ES-I3 (cell line): ENCODE measurements at regions not wholly inside any gene's neighbourhood (a gene's known extent, or its start where the extent isn't known, plus 50 kb on each side); places are given as distances from the start of the nearest gene placed in this dataset.

Experiments
- H3K36me3 ChIP-seq: 2 replicates; pipeline ENCODE4 v1.6.1; 2013; ENCODE audit warnings: mild to moderate bottlenecking, low read length, control low read depth, moderate library complexity; ENCODE audit not compliant: insufficient read depth
- H3K4me1 ChIP-seq: 2 replicates; pipeline ENCODE4 v1.6.1; 2013; ENCODE audit warnings: mild to moderate bottlenecking, control low read depth, low read length; ENCODE audit not compliant: insufficient read depth
- H3K9ac ChIP-seq: 2 replicates; pipeline ENCODE4 v1.6.1; 2013; ENCODE audit warnings: low read depth, mild to moderate bottlenecking, low read length, moderate library complexity
- H3K9me3 ChIP-seq: 2 replicates; pipeline ENCODE4 v1.6.1; 2013; ENCODE audit warnings: mild to moderate bottlenecking, low read length, moderate library complexity; ENCODE audit not compliant: control insufficient read depth, insufficient read depth

DNA sequence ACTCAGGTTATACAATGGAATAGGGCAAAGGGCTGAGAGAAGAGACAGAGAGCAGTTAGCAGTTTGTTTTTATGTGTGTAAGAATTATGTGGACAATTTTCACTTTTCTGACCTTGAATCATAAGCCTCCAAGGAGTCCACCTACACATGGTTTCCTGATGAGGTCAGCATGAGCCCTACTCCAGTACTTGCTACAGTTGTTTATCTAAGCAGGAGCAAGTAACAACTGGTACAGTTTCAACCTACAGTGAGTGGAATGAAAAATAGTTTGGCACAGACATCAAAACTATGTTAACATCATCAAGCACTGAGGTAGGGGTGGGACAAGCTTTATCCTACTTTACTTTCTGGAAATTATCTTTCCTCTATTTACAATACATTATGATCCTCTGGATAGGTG, 426.7 kb upstream of the ID4 start:
- no peaks in the 10 kb centered on the region for H3K4me1 ChIP-seq
- no peak overlapping the region for H3K9ac ChIP-seq
- H3K36me3 ChIP-seq = no peaks in the 10 kb centered on the region
- peaks cover 7% of the 10 kb centered on the region for H3K9me3 ChIP-seq

DNA sequence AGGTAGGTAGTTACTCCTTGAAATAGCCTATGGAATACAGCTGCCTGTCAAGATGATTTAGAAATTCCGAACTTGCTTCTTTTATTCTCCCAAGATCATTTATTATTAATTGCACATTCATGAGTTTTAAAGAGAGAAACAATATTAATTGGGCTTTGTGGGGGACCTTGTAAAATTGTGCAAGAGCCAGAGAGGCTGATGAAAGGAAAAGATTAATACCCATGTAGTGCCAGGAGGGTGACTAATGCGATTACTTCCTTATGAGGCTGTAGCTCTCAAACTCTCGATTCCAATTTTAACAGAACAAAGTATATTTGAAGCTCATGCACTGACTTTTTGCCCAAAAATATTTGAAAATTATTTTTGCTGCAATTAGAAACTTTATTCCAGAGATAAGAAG, 423.8 kb upstream of the ID4 start:
- Histone ChIP-seq H3K36me3 (no peaks in the 10 kb centered on the region), H3K9ac (no peak overlapping the region), H3K4me1 (no peaks in the 10 kb centered on the region), H3K9me3 (peaks cover 7% of the 10 kb centered on the region)

DNA sequence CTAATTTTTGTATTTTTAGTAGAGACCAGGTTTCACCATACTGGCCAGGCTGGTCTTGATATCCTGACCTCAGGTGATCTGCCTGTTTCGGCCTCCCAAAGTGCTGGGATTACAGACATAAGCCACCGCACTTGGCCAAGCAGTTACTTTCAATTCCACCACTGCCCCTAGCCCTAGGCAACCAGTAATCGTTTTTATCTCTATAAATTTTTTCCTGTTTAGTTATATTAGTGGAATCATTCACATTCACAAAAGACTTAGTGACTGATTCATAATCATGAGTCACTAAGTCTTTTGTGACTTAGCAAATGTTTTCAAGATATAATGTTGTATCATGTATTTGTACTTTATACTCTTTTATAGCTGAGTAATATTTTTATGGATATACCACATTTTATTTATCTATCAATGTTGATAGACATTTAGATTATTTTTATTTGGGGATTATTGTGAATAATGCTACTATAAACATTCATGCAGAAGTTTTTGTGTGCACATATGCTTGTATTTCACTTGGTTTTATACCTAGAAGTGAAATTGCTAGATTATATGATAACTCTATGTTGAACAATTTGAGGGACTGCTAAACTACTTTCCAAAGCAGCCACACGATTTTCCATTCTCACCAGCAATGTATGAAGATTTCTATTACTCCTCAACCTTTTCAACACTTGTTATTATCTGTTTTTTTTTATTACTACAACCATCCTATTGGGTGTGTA, 421.4 kb upstream of the ID4 start:
- H3K9ac ChIP-seq = no peak overlapping the region
- peaks cover 7% of the 10 kb centered on the region for H3K9me3 ChIP-seq
- H3K4me1 ChIP-seq = no peaks in the 10 kb centered on the region
- H3K36me3 ChIP-seq = no peaks in the 10 kb centered on the region

DNA sequence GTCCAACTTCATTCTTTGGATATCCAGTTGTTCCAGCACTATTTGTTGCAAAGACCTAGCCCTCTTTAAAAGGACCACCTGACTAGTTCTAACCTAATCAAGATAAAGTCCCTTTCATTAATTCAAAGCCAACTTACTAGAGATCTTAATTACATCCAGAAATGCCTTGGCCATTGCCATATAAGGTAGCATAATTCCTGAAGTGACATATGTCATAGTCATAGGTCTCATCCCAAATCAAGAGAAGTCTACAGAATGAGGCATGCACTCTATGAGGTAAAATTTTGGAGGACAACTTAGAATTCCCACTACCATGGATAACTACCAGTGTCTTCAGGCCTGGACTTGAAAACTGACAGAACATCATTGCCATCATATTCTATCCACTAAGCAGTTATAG, 420.4 kb upstream of the ID4 start:
- Histone ChIP-seq H3K9me3 (peaks cover 7% of the 10 kb centered on the region), H3K9ac (no peak overlapping the region), H3K4me1 (no peaks in the 10 kb centered on the region), H3K36me3 (no peaks in the 10 kb centered on the region)

DNA sequence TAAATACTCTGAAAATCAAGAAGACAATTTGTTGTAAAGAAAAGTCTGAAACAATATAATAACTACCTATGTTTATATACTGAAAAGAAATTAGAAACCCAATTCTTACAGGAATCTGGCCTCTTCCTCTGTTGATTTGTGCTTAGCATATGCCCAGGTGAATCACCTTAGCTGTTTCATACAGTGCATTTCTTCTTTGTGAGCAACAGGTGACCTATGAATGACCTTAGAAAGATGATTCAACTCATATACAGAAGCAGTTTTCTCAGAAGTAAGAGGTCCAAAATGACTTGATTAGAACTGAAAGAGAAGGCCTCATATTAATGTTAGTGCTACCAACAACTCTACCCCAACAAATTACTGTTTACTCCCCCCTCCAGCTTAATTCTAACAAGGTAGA, 419.5 kb upstream of the ID4 start:
- Histone ChIP-seq H3K36me3 (no peaks in the 10 kb centered on the region), H3K9me3 (peaks cover 4% of the 10 kb centered on the region), H3K4me1 (no peaks in the 10 kb centered on the region), H3K9ac (no peak overlapping the region)

DNA sequence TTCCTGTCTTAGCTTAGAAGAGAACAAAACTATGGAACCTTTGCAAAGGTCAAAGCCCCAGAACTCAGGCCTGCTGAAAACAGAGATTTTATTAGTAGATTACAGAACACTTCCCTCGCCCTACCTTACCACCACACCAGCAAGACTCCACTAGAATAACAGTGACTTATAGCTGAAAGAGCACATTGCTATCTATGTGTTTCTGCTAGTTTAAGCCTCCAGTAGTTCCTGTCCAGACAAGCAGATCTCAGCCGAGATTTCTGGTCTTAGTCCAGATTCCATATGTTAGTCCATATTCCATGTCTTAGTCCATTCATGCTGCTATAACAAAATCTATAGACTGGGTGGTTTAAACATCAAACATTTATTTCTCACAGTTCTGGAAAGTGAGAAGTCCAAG, 412.3 kb upstream of the ID4 start:
- Histone ChIP-seq H3K4me1 (no peaks in the 10 kb centered on the region), H3K9me3 (peaks cover 4% of the 10 kb centered on the region; the same call in 1 of the 2 replicates), H3K9ac (no peak overlapping the region), H3K36me3 (no peaks in the 10 kb centered on the region)

DNA sequence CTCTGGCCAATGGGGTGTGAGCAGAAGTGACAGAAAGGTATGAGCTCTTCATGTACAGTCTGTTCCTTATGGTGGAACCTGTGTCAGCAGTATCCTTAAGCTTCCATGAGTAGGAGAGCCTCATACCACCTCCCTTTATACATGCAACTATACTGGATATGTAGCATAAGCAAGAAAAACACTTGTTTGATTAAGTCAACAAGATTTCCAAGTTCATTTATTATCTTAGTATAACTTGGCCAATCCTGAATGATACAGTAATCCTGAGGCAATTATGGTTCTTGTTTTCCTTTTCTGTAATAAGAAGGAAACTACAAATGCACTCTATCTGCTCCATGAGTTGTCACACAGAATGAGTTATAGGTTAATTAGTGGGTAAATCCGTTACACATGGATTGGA, 409.6 kb upstream of the ID4 start:
- peaks cover 4% of the 10 kb centered on the region; the same call in 1 of the 2 replicates for H3K9me3 ChIP-seq
- no peaks in the 10 kb centered on the region for H3K36me3 ChIP-seq
- no peak overlapping the region for H3K9ac ChIP-seq
- H3K4me1 ChIP-seq = no peaks in the 10 kb centered on the region

DNA sequence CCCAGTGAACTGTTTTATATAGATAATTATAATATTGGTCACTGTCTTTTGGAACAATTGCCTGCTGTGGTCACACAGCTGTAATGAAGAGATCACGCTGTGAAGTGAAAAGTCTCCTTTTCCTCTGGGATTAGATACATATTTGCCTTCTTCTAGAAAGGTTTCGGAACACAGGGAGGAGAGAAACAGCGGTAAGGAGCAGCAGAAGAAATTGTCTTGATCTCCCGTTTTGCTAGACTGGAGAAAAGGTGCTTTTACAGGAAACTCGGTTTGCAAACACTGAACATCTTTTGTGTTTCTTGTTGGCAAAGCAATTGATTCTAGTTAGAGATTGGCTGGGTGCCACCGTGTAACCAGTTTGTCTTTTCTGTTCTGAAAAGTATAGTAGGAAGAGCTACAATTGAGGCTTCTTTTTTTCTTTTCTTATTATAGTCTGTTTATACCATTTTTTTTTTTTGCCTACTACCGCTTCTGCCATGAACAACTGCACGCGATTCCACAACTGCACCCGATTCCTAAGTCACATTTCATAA, 404.1 kb upstream of the ID4 start:
- Histone ChIP-seq H3K36me3 (no peaks in the 10 kb centered on the region), H3K9me3 (peaks cover 2% of the 10 kb centered on the region; the same call in 1 of the 2 replicates), H3K9ac (no peak overlapping the region), H3K4me1 (0 out of 2 replicates have a peak, but pooled peaks cover 4% of the 10 kb centered on the region)

DNA sequence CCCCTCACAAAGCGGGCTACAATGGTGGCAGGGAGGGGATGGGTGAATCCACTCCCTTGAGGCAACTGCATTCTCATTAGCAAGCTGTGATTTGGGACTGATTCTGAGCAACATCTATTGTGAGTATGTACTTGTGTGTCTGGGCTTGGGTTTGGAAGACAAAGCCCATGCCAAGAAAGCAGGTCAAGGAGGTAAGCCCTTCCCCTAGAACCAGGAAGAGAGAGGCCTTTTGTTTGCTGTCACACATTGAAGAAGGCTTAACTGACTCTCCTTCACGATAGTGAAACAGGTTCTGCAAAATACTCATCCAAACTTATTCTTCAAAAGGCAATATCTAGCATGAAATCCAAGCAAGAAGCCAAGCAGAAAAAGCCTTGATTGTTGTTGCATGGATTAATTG, 403.1 kb upstream of the ID4 start:
- no peaks in the 10 kb centered on the region for H3K9me3 ChIP-seq
- H3K4me1 ChIP-seq = 0 out of 2 replicates have a peak, but pooled peaks cover 4% of the 10 kb centered on the region
- no peaks in the 10 kb centered on the region for H3K36me3 ChIP-seq
- H3K9ac ChIP-seq = no peak overlapping the region

DNA sequence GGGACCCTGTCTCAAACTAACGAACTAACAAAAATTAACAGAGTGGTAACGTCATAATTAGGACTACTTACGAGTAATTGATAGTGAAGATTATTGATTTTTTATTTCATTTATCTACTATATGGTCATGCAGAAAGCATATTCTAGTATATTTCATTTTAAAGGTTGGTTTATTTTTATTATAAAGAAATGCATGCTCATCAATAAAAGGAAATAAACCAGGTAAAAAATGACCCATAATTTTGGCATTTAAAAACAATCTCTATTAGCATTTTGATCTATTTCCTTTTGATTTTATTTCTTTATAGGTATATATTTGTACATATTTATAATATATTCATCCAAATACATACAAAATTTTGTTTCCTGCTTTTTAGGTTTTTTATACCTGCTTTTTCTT, 401.4 kb upstream of the ID4 start:
- 0 out of 2 replicates have a peak, but pooled peaks cover 4% of the 10 kb centered on the region for H3K4me1 ChIP-seq
- H3K9ac ChIP-seq = no peak overlapping the region
- H3K36me3 ChIP-seq = no peaks in the 10 kb centered on the region
- no peaks in the 10 kb centered on the region for H3K9me3 ChIP-seq

DNA sequence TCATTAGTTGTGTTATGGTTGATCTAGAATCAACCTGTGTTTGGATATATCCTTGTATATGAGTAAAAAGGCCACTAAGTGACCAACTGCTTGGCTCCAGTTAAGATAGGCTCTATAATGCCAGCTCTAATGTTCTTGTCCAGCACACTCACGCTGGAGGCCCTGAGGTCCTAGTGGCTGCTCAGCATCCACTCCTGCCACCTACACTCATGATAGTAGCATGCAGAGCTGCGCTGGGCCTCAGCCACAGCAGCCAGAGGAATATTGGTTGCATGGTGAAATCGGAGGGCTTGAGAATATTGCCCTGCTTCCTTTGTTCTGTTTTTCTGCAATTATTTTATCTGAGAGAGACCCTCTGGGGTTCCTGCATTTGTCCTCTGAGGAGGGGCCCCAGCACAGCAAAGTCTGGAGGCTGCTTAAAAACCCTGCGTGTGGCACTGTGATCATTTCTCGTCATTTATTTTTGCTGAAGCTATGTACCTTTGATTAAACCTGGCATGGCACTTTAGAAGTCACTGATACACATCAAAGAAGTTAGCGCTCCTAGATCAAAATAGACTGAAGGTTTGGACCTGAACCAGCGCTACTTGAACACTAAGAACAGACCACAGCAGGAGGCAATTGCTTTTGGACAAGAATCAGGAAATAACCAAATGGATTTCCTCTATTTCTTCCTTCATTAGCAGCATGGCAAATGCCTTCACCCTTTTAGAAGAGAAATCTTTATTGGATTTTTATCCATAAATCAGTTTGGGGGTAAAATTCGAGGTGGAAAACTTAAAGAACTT, 398.4 kb upstream of the ID4 start:
- no peaks in the 10 kb centered on the region for H3K9me3 ChIP-seq
- no peak overlapping the region for H3K9ac ChIP-seq
- H3K4me1 ChIP-seq = no peaks in the 10 kb centered on the region
- no peaks in the 10 kb centered on the region for H3K36me3 ChIP-seq

DNA sequence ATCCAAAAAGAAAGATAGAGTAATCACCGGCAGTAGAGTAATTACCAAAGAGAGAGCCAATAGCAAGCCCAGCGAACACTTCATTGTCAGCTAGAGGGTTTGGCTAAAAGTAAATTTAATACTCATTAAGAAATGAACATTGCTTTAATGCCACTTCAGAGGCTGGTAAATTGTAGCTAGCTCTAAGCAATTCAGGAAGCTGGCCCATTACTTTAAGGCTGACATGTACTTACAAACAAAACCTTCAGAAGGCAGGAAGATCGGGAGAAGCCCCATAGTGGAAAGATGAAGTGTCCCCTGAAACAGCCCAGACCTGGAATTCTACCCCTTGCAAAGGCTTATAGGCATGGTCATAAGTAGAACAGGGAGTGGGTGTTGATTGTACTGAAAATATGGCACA, 396.6 kb upstream of the ID4 start:
- Histone ChIP-seq H3K9ac (no peak overlapping the region), H3K36me3 (no peaks in the 10 kb centered on the region), H3K4me1 (no peaks in the 10 kb centered on the region), H3K9me3 (no peaks in the 10 kb centered on the region)

DNA sequence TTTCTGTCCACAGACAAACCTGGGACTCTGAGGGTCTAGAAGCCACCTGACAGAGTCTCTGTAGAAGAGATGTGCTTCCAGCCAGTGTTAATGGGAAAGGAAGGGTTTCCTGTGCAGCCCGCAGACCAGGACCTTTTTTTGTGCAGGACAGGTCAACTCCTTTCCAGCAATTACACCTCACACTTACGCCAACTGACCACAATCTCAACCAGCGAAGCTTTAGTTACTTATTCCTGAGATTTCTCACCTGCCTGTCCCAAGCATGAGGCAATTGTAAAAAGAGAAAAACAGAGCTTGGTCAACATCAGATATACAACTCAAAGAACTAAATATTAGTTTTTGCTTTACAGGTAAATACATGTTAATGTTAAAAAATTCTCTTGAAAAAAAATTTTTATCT, 393.8 kb upstream of the ID4 start:
- Histone ChIP-seq H3K4me1 (no peaks in the 10 kb centered on the region), H3K9ac (no peak overlapping the region), H3K9me3 (no peaks in the 10 kb centered on the region), H3K36me3 (no peaks in the 10 kb centered on the region)

DNA sequence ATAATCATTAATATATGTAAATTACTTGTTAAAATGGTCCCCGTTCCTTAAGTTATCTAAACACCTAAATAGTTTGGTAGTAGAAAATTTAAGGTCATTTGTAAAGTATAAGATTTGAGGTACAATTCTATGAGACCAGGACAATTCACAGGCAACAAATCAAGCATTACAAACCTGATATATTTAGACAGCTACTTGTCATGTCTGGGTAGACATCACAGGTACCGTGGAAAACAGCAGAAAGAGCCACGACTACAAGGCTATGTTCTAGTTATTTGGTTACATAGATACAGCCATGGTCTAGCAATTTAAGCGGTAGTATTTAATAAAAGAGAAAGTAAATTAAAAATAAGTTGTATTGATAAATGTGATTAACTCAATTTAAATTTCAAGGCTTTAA, 393.1 kb upstream of the ID4 start:
- no peak overlapping the region for H3K9ac ChIP-seq
- no peaks in the 10 kb centered on the region for H3K36me3 ChIP-seq
- no peaks in the 10 kb centered on the region for H3K9me3 ChIP-seq
- no peaks in the 10 kb centered on the region for H3K4me1 ChIP-seq

DNA sequence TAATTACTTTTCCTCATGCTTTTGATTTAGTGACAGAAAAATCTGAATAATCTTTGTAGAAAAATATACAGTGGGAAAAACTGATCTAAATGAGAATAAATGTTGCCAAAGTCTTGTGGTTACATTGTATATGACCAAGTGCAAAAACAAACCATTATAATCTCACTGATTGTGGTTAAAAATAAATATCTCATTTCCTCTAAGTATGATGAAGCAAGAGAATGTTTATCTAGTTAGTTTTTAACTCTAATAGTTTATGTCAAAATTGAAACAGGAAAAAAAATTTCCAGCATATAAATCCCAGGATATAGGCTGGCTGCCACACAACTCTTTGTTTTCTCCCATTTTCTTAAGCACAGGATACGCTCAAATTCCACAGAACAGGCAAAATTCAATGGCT, 392.7 kb upstream of the ID4 start:
- no peaks in the 10 kb centered on the region for H3K9me3 ChIP-seq
- no peak overlapping the region for H3K9ac ChIP-seq

More for the DNA sequence above, 392.7 kb upstream of the ID4 start:
- no peaks in the 10 kb centered on the region for H3K4me1 ChIP-seq
- no peaks in the 10 kb centered on the region for H3K36me3 ChIP-seq
